OCI-LY1 (cell line): ENCODE measurements at regions not wholly inside any gene's neighbourhood (a gene's known extent, or its start where the extent isn't known, plus 50 kb on each side); places are given as distances from the start of the nearest gene placed in this dataset.

Experiments
- H2AFZ ChIP-seq: fragments of 200-600 bp; sonication (generic), shearing (Covaris generic); 2 replicates; pipeline ENCODE4 v1.6.0; 2014; ENCODE audit warnings: antibody characterized with exemption, mild to moderate bottlenecking, low read length
- H3F3A ChIP-seq: fragments of 200-600 bp; sonication (generic), shearing (Covaris generic); 2 replicates; pipeline ENCODE4 v1.6.0; 2014; ENCODE audit warnings: mild to moderate bottlenecking, antibody characterized with exemption, low read length, moderate library complexity; ENCODE audit not compliant: insufficient read depth
- H3K27ac ChIP-seq: fragments of 200-600 bp; sonication (generic); 2 replicates; pipeline ENCODE4 v1.5.1; 2014; ENCODE audit warnings: low read length, mixed run types, mild to moderate bottlenecking, low read depth; ENCODE audit not compliant: poor library complexity, severe bottlenecking
- H3K27me3 ChIP-seq: fragments of 200-600 bp; sonication (generic); 2 replicates; pipeline ENCODE4 v1.6.0; 2014; ENCODE audit warnings: antibody characterized with exemption, mild to moderate bottlenecking, low read length, moderate library complexity; ENCODE audit not compliant: insufficient read depth
- H3K36me3 ChIP-seq: fragments of 200-600 bp; sonication (generic); 2 replicates; pipeline ENCODE4 v1.6.1; 2014; ENCODE audit warnings: mild to moderate bottlenecking, antibody characterized with exemption, low read length, moderate library complexity, mixed read lengths; ENCODE audit not compliant: insufficient read depth
- H3K4me1 ChIP-seq: fragments of 200-600 bp; sonication (generic); 2 replicates; pipeline ENCODE4 v1.5.1; 2014; ENCODE audit warnings: mild to moderate bottlenecking, low read length, moderate library complexity; ENCODE audit not compliant: insufficient read depth, severe bottlenecking
- H3K4me2 ChIP-seq: fragments of 200-600 bp; sonication (generic), shearing (Covaris generic); 2 replicates; pipeline ENCODE4 v1.6.1; 2014; ENCODE audit warnings: low read length
- H3K4me3 ChIP-seq: fragments of 200-600 bp; sonication (generic); 2 replicates; pipeline ENCODE4 v1.5.1; 2014; ENCODE audit warnings: low read length, low read depth, mild to moderate bottlenecking, mixed read lengths; ENCODE audit not compliant: poor library complexity, severe bottlenecking
- H3K79me2 ChIP-seq: fragments of 200-600 bp; shearing (Covaris generic); 2 replicates; pipeline ENCODE4 v1.6.1; 2016; ENCODE audit warnings: mixed run types, low read length, mixed read lengths; ENCODE audit not compliant: insufficient read depth
- H3K9ac ChIP-seq: fragments of 200-600 bp; sonication (generic), shearing (Covaris generic); 2 replicates; pipeline ENCODE4 v1.6.1; 2014; ENCODE audit warnings: mild to moderate bottlenecking, low read length, mixed read lengths
- H3K9me2 ChIP-seq: fragments of 200-600 bp; sonication (generic), shearing (Covaris generic); 2 replicates; pipeline ENCODE4 v1.6.1; 2014; ENCODE audit warnings: low read depth, mild to moderate bottlenecking, low read length, mixed read lengths
- H3K9me3 ChIP-seq: fragments of 200-600 bp; shearing (Covaris generic); 2 replicates; pipeline ENCODE4 v1.6.1; 2014; ENCODE audit warnings: low read length, mixed read lengths
- H4K20me1 ChIP-seq: fragments of 200-600 bp; sonication (generic), shearing (Covaris generic); 2 replicates; pipeline ENCODE4 v1.6.0; 2016; ENCODE audit warnings: mild to moderate bottlenecking, low read length; ENCODE audit not compliant: insufficient read depth
- EZH2 ChIP-seq: fragments of 200-600 bp; sonication (generic), shearing (Covaris generic); IDR thresholded peaks from 2 replicates; pipeline ENCODE4 v1.8.0; 2017; ENCODE audit warnings: borderline replicate concordance, mixed run types, mild to moderate bottlenecking, antibody characterized with exemption, low read length, moderate library complexity, mixed read lengths
- TF ChIP-seq, protein P1 (sequence below): fragments of 200-600 bp; sonication (generic), shearing (Covaris generic); IDR thresholded peaks from 2 replicates; pipeline ENCODE4 v1.5.1; 2017; ENCODE audit warnings: mild to moderate bottlenecking, antibody characterized with exemption, low read length, moderate library complexity, mixed read lengths

DNA sequence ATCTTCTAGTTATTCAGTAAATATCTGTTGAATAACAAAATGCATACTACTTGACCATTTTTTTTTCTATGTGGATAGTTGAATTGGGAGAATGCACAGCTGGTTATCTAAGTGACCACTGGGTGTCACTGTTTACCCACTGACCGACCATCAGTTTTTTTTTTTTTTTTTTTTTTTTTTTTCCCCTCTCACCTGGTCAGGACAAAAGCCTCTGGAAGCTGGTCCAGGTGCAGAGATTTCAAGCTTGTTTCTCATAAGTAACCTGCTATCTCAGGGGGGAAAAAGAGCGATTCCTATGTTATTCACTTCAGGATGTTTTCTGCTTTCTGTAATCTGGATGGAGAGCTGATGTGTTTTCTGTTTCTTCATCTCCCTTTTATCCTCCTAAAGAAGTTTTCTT, 256.0 kb downstream of the DCDC2C start:
- Histone ChIP-seq H4K20me1 (no peaks in the 10 kb centered on the region), H3K27me3 (no peaks in the 10 kb centered on the region), H3K9me3 (no peaks in the 10 kb centered on the region), H2AFZ (no peak overlapping the region), H3K27ac (no peak overlapping the region), H3K36me3 (no peaks in the 10 kb centered on the region), H3K79me2 (no peaks in the 10 kb centered on the region), H3K4me1 (no peaks in the 10 kb centered on the region), H3K9me2 (no peaks in the 10 kb centered on the region), H3K9ac (no peak overlapping the region), H3F3A (no peaks in the 10 kb centered on the region), H3K4me3 (no peak overlapping the region), H3K4me2 (no peak overlapping the region)
- TF ChIP-seq, protein P1, sequence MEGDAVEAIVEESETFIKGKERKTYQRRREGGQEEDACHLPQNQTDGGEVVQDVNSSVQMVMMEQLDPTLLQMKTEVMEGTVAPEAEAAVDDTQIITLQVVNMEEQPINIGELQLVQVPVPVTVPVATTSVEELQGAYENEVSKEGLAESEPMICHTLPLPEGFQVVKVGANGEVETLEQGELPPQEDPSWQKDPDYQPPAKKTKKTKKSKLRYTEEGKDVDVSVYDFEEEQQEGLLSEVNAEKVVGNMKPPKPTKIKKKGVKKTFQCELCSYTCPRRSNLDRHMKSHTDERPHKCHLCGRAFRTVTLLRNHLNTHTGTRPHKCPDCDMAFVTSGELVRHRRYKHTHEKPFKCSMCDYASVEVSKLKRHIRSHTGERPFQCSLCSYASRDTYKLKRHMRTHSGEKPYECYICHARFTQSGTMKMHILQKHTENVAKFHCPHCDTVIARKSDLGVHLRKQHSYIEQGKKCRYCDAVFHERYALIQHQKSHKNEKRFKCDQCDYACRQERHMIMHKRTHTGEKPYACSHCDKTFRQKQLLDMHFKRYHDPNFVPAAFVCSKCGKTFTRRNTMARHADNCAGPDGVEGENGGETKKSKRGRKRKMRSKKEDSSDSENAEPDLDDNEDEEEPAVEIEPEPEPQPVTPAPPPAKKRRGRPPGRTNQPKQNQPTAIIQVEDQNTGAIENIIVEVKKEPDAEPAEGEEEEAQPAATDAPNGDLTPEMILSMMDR: peak; percentile 72
- TF ChIP-seq EZH2: no peak

DNA sequence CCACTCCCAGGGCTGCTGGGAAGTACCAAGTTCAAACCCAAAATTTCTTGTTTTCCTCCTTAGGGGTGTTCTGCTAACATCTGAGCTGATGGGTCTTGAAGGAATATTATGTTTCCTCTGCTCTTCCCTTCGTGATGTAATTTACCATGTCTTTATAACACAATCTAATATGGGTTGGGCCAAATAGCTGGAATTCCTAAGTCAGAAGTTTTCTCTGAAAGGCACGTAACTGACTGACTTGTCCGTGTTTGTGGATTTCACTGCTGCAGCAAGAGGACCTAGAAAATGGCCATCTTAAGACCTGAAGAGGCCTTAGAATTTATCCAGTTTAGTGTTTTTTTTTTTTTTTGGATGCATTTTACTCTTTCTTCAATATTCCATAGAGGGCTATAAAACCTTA, 256.7 kb downstream of the DCDC2C start:
- no peaks in the 10 kb centered on the region for H3K9me3 ChIP-seq
- H3K9ac ChIP-seq: no peak overlapping the region
- H3F3A ChIP-seq: no peaks in the 10 kb centered on the region
- H3K27ac ChIP-seq: no peak overlapping the region
- no peaks in the 10 kb centered on the region for H3K9me2 ChIP-seq
- TF ChIP-seq, protein P1: no peak
- no peak for TF ChIP-seq EZH2
- H2AFZ ChIP-seq: no peak overlapping the region
- H3K27me3 ChIP-seq: no peaks in the 10 kb centered on the region
- H3K79me2 ChIP-seq: no peaks in the 10 kb centered on the region
- H4K20me1 ChIP-seq: no peaks in the 10 kb centered on the region
- H3K4me3 ChIP-seq: no peak overlapping the region
- H3K4me2 ChIP-seq: no peak overlapping the region
- no peaks in the 10 kb centered on the region for H3K36me3 ChIP-seq
- no peaks in the 10 kb centered on the region for H3K4me1 ChIP-seq

DNA sequence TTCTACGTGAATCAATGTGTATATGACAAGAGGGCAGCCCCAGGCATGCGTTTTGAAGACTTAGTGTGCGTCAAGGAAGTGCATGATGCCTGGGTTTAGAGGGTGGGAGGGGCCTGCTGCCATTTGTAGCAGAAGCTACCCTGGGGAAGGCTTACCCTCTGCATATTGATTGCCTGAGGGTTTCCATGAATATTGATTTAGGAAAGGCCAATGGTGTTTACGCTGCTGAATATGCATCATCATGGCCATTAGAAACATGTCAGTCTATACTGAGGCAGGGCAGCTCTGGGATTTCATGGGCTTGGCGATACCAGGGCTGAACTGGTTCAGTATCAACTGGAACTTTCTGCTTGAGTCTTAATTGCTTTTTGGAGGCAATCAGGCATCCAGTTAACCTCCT, 259.3 kb downstream of the DCDC2C start:
- Histone ChIP-seq H2AFZ (no peak overlapping the region), H3K9me3 (no peaks in the 10 kb centered on the region), H3K79me2 (no peaks in the 10 kb centered on the region), H3K36me3 (no peaks in the 10 kb centered on the region), H3K9me2 (no peaks in the 10 kb centered on the region), H3F3A (no peaks in the 10 kb centered on the region), H3K4me1 (no peaks in the 10 kb centered on the region), H3K27ac (no peak overlapping the region), H3K27me3 (no peaks in the 10 kb centered on the region), H3K9ac (no peak overlapping the region), H4K20me1 (no peaks in the 10 kb centered on the region), H3K4me2 (no peak overlapping the region), H3K4me3 (no peak overlapping the region)
- TF ChIP-seq, protein P1: no peak
- TF ChIP-seq EZH2: no peak
